ENCODE measurements at regions not wholly inside any gene's neighbourhood (a gene's known extent, or its start where the extent isn't known, plus 50 kb on each side); places are given as distances from the start of the nearest gene placed in this dataset.
"Not testable (repeated sequence)": the region's sequence is repeated elsewhere in the genome, so short reads cannot be mapped to it uniquely, and the experiment has no call there.

GRCh38 chr4:97028785-97029184 is 1114.5 kb downstream of the STPG2 start:
- no peak for DNase-seq

- DNase-seq: not testable (repeated sequence)
Measured at GRCh38 chr4:97037411-97038145, 1105.7 kb downstream of the STPG2 start.

- DNase-seq: no peak
Measured at GRCh38 chr4:97038146-97038516, 1105.1 kb downstream of the STPG2 start.

GRCh38 chr4:97072666-97073065 is 1070.6 kb downstream of the STPG2 start:
- DNase-seq: no peak

GRCh38 chr4:97073194-97073593 is 1070.1 kb downstream of the STPG2 start:
- DNase-seq: no peak

GRCh38 chr4:97074531-97074930 is 1068.7 kb downstream of the STPG2 start:
- DNase-seq: no peak

GRCh38 chr4:97081951-97082350 is 1061.3 kb downstream of the STPG2 start:
- DNase-seq: no peak

- DNase-seq: not testable (repeated sequence)
Measured at GRCh38 chr4:97097036-97097435, 1046.2 kb downstream of the STPG2 start.

GRCh38 chr4:97101171-97101570 is 1042.1 kb downstream of the STPG2 start:
- DNase-seq: not testable (repeated sequence)

- no peak for DNase-seq
Measured at GRCh38 chr4:97103252-97103651, 1040.0 kb downstream of the STPG2 start.

- DNase-seq: no peak
Measured at GRCh38 chr4:97104006-97104405, 1039.3 kb downstream of the STPG2 start.

- no peak for DNase-seq
Measured at GRCh38 chr4:97104666-97105065, 1038.6 kb downstream of the STPG2 start.

- DNase-seq: no peak
Measured at GRCh38 chr4:97105347-97106099, 1037.8 kb downstream of the STPG2 start.

- DNase-seq: no peak
Measured at GRCh38 chr4:97106161-97106560, 1037.1 kb downstream of the STPG2 start.

- DNase-seq: no peak
Measured at GRCh38 chr4:97110506-97110905, 1032.8 kb downstream of the STPG2 start.

GRCh38 chr4:97116511-97116910 is 1026.8 kb downstream of the STPG2 start:
- no peak for DNase-seq

- no peak for DNase-seq
Measured at GRCh38 chr4:97121493-97121892, 1021.8 kb downstream of the STPG2 start.

GRCh38 chr4:97123573-97123972 is 1019.7 kb downstream of the STPG2 start:
- no peak for DNase-seq

- no peak for DNase-seq
Measured at GRCh38 chr4:97132435-97132834, 1010.8 kb downstream of the STPG2 start.

GRCh38 chr4:97134456-97134855 is 1008.8 kb downstream of the STPG2 start:
- no peak for DNase-seq

- DNase-seq: no peak
Measured at GRCh38 chr4:97139791-97140190, 1003.5 kb downstream of the STPG2 start.

GRCh38 chr4:97140545-97140944 is 1002.7 kb downstream of the STPG2 start:
- DNase-seq: no peak

GRCh38 chr4:97141332-97141731 is 1001.9 kb downstream of the STPG2 start:
- DNase-seq: not testable (repeated sequence)
